ENCODE measurements at regions not wholly inside any gene's neighbourhood (a gene's known extent, or its start where the extent isn't known, plus 50 kb on each side); places are given as distances from the start of the nearest gene placed in this dataset.

GRCh38 chr13:31675440-31675953, 63.8 kb upstream of the RXFP2 start:
- TF ChIP-seq CTCF (IDR thresholded peaks at IDR 0.05; ENCODE audit: low read depth, low read length, missing control alignments): no peak
- no peak for DNase-seq (ENCODE audit: extremely low read depth, low read depth)
- no peak overlapping the region for H3K4me3 ChIP-seq (replicated peaks; ENCODE audit: low read depth, low read length)

GRCh38 chr13:31681133-31681532, 58.2 kb upstream of the RXFP2 start:
- no peak for TF ChIP-seq CTCF (IDR thresholded peaks at IDR 0.05; ENCODE audit: low read depth, low read length, missing control alignments)
- H3K4me3 ChIP-seq (replicated peaks; ENCODE audit: low read depth, low read length): no peak overlapping the region
- DNase-seq (ENCODE audit: extremely low read depth, low read depth): no peak

- H3K4me3 ChIP-seq (replicated peaks; ENCODE audit: low read depth, low read length): no peak overlapping the region
- no peak for DNase-seq (ENCODE audit: extremely low read depth, low read depth)
- no peak for TF ChIP-seq CTCF (IDR thresholded peaks at IDR 0.05; ENCODE audit: low read depth, low read length, missing control alignments)
Measured at GRCh38 chr13:31684466-31684865, 54.9 kb upstream of the RXFP2 start.

GRCh38 chr13:31686670-31687425, 52.5 kb upstream of the RXFP2 start:
- no peak for TF ChIP-seq CTCF (IDR thresholded peaks at IDR 0.05; ENCODE audit: low read depth, low read length, missing control alignments)
- no peak for DNase-seq (ENCODE audit: extremely low read depth, low read depth)
- H3K4me3 ChIP-seq (replicated peaks; ENCODE audit: low read depth, low read length): no peak overlapping the region

Data from HFF-Myc (cell line).